ENCODE measurements at regions not wholly inside any gene's neighbourhood (a gene's known extent, or its start where the extent isn't known, plus 50 kb on each side); places are given as distances from the start of the nearest gene placed in this dataset.

DNA sequence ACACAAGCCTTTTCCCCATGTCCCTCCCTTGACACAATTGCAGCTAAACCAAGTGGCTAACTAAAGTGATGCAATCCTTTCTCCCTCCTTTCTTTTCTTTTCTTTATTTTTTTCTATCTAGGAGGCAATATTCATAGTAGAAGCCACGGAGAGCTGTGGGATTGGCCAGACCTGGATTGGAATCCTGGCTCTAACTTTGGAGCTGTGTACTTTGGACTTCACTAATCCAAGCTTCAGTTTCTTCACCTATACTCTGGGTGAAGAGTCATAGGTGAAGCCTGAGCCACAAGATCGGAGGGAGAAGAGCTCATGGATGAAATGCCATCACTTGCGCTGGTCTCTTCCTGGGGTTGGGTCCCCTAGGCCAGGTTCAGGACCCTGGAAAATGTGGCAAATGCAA lies 177.2 kb downstream of the IRX5 start:
- CTCF ChIA-PET: interaction anchor here (0.7 to 1.2 kb wide), 2 partner anchors 62 to 529 kb away, joined by 3 to 5 read pairs; no protein-coding TSS in a partner anchor

DNA sequence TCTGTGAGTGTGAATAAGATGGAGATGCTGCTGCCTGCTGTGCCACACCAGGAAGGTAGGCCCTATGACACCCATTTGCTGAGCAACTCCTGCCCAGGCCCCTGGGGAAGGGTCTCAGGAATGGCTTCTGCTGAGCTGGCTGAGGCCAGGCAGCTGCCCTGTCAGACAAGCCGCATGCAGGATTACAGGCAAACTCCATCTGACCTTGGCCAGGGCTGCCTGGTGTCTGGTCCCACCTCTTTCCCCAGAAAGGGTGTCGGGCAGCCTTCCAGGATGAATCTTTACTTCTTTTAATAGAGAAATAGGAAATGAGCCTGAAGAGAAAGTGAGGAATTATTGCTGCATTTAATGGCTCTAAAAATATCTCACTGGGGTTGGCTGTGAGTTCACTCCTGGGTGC lies 182.5 kb downstream of the IRX5 start:
- TF ChIP-seq, protein P1, sequence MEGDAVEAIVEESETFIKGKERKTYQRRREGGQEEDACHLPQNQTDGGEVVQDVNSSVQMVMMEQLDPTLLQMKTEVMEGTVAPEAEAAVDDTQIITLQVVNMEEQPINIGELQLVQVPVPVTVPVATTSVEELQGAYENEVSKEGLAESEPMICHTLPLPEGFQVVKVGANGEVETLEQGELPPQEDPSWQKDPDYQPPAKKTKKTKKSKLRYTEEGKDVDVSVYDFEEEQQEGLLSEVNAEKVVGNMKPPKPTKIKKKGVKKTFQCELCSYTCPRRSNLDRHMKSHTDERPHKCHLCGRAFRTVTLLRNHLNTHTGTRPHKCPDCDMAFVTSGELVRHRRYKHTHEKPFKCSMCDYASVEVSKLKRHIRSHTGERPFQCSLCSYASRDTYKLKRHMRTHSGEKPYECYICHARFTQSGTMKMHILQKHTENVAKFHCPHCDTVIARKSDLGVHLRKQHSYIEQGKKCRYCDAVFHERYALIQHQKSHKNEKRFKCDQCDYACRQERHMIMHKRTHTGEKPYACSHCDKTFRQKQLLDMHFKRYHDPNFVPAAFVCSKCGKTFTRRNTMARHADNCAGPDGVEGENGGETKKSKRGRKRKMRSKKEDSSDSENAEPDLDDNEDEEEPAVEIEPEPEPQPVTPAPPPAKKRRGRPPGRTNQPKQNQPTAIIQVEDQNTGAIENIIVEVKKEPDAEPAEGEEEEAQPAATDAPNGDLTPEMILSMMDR (conservative IDR thresholded peaks at IDR 0.05; ENCODE audit: low read depth): no peak
- POLR2A ChIA-PET (ENCODE audit: low non-redundant PET): no interaction called here
- DNase-seq (ENCODE audit: low spot score): no peak
- CTCF ChIA-PET: no interaction called here
- no peak overlapping the region for H3K27ac ChIP-seq

More for the DNA sequence above, 177.2 kb downstream of the IRX5 start:
- POLR2A ChIA-PET (ENCODE audit: low non-redundant PET): no interaction called here
- no peak overlapping the region for H3K27ac ChIP-seq
- DNase-seq (ENCODE audit: low spot score): no peak
- TF ChIP-seq, protein P1 (conservative IDR thresholded peaks at IDR 0.05; ENCODE audit: low read depth): no peak

DNA sequence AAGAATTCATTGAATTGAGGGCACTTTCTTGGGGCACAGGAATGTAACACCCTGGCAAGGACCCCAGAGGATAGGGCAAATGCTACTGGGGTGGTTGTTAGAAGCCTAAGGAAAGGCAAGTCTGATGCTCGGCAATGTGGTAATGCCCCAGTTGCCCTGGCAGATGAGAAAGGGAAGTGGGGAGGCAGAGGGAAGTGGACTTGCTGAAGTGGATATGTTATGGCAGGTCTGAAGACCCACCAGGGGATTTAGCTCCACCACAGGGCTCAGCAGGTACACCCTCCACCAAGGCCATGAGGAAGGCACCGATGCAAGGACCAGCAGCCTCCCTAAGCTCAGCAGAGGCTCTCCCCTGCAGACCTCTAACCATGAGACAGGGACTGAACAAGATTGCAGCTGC lies 184.8 kb downstream of the IRX5 start:
- ChIA-PET CTCF (interaction anchor here (0.5 to 0.6 kb wide), 2 partner anchors 94 to 108 kb away, joined by 4 to 5 read pairs; no protein-coding TSS in a partner anchor), POLR2A (ENCODE audit: low non-redundant PET) (no interaction called here)
- TF ChIP-seq, protein P1 (conservative IDR thresholded peaks at IDR 0.05; ENCODE audit: low read depth): no peak
- no peak for DNase-seq (ENCODE audit: low spot score)
- no peak overlapping the region for H3K27ac ChIP-seq

DNA sequence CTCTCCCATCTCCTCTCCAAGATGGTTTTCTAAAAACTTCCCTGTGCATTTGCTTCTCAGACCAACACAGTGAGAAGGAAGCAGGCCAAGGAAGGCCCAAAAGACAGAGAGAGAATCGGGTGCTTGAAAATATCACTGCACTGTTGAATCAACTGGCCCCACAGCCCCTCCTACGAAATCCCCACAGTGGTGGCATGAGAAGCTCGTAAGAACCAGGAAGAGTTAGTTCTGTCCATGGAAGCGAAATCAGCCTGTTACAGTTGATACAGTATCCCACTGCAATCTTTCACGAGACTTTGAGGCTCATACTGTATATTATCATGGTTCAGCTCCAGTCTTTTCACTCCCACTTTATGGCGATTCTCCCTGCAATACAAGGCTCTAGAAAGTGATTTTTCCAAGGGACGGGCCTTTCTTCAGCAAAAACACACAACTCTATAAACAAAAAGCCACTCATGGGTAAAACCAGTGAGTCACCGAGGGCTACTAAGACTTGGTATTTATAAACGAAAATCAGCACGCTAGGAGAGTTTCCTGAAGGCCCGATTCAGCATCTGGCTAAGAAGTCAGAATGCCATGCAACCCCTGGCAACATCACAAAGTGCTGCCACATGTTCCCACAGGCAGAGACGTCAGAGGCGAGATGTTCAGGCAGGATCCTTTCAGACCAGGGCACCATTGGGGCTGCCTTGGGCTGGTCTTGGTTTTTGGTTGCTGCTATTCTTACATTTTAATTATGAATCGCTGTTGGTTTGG lies 185.7 kb downstream of the IRX5 start:
- peak; percentile 18 for DNase-seq (ENCODE audit: low spot score)
- POLR2A ChIA-PET (ENCODE audit: low non-redundant PET): no interaction called here
- CTCF ChIA-PET: interaction anchor here (0.6 kb wide), 1 partner anchor 107 kb away, joined by 5 read pairs; no protein-coding TSS in a partner anchor
- TF ChIP-seq, protein P1 (conservative IDR thresholded peaks at IDR 0.05; ENCODE audit: low read depth): no peak
- H3K27ac ChIP-seq: 0 out of 2 replicates have a peak overlapping the region, but pooled peaks have one; percentile 37

DNA sequence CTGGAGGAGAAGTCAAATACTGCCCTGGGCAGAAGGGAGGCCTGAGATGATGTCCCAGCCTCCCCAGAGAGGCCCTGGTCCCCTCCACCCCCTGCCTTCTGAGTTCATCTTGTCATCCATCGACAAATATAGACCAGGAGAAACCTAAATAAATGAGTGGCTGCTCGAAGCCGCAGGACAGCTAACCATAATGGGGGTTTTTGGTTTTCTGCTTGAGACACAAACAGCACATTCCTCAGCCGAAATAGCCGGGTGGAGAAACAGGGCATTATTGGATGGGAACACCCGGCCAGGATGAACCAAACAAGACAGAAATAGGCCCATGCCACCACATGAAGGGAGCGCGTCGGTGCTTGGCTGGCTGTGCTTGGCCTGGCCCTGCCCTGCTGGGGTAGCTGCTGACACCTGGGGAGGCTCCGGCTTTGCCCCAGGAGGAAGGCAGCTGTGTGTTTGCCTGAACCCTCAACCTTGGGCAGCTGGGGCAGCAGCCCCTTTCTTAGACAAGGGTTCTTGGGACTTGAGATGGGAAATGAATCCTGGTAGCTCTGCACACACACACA lies 188.1 kb downstream of the IRX5 start:
- H3K27ac ChIP-seq: no peak overlapping the region
- TF ChIP-seq, protein P1 (conservative IDR thresholded peaks at IDR 0.05; ENCODE audit: low read depth): no peak
- ChIA-PET POLR2A (ENCODE audit: low non-redundant PET) (no interaction called here), CTCF (no interaction called here)
- DNase-seq (ENCODE audit: low spot score): no peak

DNA sequence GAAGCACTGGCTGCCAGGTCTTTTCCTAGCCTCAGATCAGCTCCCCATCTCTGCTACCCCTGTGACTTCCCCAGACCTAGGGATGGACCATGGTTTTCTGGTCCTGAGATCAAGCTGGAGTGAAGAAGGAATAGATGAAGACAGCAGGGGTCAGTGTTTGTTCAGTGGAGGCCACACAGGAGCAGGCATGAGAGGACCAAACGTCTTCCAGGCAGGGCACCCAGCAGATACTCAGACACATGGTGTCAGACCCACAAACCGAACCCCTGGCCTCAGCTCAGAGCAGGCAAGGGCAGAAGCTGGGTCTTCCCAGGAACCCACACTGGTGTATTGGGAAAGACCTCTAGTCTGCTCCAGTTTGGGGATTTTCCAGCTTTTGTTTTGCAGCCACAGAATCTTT lies 189.7 kb downstream of the IRX5 start:
- POLR2A ChIA-PET (ENCODE audit: low non-redundant PET): no interaction called here
- TF ChIP-seq, protein P1 (conservative IDR thresholded peaks at IDR 0.05; ENCODE audit: low read depth): no peak
- no peak for DNase-seq (ENCODE audit: low spot score)
- CTCF ChIA-PET: interaction anchor here (0.6 to 1.2 kb wide), 2 partner anchors 251 to 413 kb away, joined by 3 to 4 read pairs; no protein-coding TSS in a partner anchor
- H3K27ac ChIP-seq: no peak overlapping the region
